Esophagus squamous epithelium (tissue), 4 donors: ENCODE measurements at regions not wholly inside any gene's neighbourhood (a gene's known extent, or its start where the extent isn't known, plus 50 kb on each side); places are given as distances from the start of the nearest gene placed in this dataset.

Experiments
- CTCF ChIP-seq, 6 experiments: fragments of 450-650 bp in 4 of 6; fragments of 200-600 bp in 2 of 6; sonication (generic) in 2 of 6; IDR thresholded peaks; one replicate each; pipeline ENCODE4 v1.5.1; 2016 to 2019; ENCODE audit warnings: antibody characterized with exemption in 6 of 6, mild to moderate bottlenecking in 4 of 6, moderate library complexity in 4 of 6
- POLR2A ChIP-seq, 4 donors: fragments of 450-650 bp; IDR thresholded peaks; one replicate each; pipeline ENCODE4 v1.6.1; 2017; ENCODE audit warnings: antibody characterized with exemption in 4 of 4, mild to moderate bottlenecking in 4 of 4, moderate library complexity in 3 of 4

- no peak for TF ChIP-seq CTCF (IDR thresholded peaks at IDR 0.05)
- TF ChIP-seq POLR2A (IDR thresholded peaks at IDR 0.05), result no peak
Measured at GRCh38 chr21:24339406-24339805, 1267.9 kb downstream of the MRPL39 start.
